HG02884 (cell line): ENCODE measurements at regions not wholly inside any gene's neighbourhood (a gene's known extent, or its start where the extent isn't known, plus 50 kb on each side); places are given as distances from the start of the nearest gene placed in this dataset.
"Not testable (repeated sequence)": the region's sequence is repeated elsewhere in the genome, so short reads cannot be mapped to it uniquely, and the experiment has no call there.

ENCODE experiments used
- ATAC-seq: cut with Tn5 transposase; IDR thresholded peaks from one replicate; pipeline ENCODE4 v1.9.1; 2021; ENCODE audit warnings: mild to moderate bottlenecking, moderate library complexity; ENCODE audit not compliant: unreplicated experiment

- peak; percentile 26 for ATAC-seq
Observed at GRCh38 chr2:12554224-12555011, 162.3 kb upstream of the TRIB2 start.

GRCh38 chr2:12555012-12555645, 161.6 kb upstream of the TRIB2 start:
- ATAC-seq, result peak; percentile 65

- no peak for ATAC-seq
Observed at GRCh38 chr2:12556762-12557161, 160.0 kb upstream of the TRIB2 start.

- no peak for ATAC-seq
Observed at GRCh38 chr2:12557688-12558087, 159.0 kb upstream of the TRIB2 start.

GRCh38 chr2:12558519-12558918, 158.2 kb upstream of the TRIB2 start:
- no peak for ATAC-seq

GRCh38 chr2:12560618-12561017, 156.1 kb upstream of the TRIB2 start:
- ATAC-seq, result peak; percentile 59

GRCh38 chr2:12567411-12567810, 149.3 kb upstream of the TRIB2 start:
- no peak for ATAC-seq

GRCh38 chr2:12569510-12569909, 147.2 kb upstream of the TRIB2 start:
- not testable (repeated sequence) for ATAC-seq

GRCh38 chr2:12569929-12570328, 146.8 kb upstream of the TRIB2 start:
- not testable (repeated sequence) for ATAC-seq

- ATAC-seq, result no peak
Observed at GRCh38 chr2:12577091-12577490, 139.6 kb upstream of the TRIB2 start.

- ATAC-seq, result no peak
Observed at GRCh38 chr2:12577567-12578253, 139.0 kb upstream of the TRIB2 start.

- ATAC-seq, result no peak
Observed at GRCh38 chr2:12579018-12579417, 137.7 kb upstream of the TRIB2 start.

GRCh38 chr2:12584338-12584737, 132.4 kb upstream of the TRIB2 start:
- no peak for ATAC-seq

GRCh38 chr2:12585784-12586183, 131.0 kb upstream of the TRIB2 start:
- no peak for ATAC-seq

- ATAC-seq, result no peak
Observed at GRCh38 chr2:12587228-12587627, 129.5 kb upstream of the TRIB2 start.

GRCh38 chr2:12587729-12588522, 128.8 kb upstream of the TRIB2 start:
- peak; percentile 83 for ATAC-seq

GRCh38 chr2:12588986-12589385, 127.8 kb upstream of the TRIB2 start:
- no peak for ATAC-seq

GRCh38 chr2:12589802-12590320, 126.9 kb upstream of the TRIB2 start:
- ATAC-seq, result no peak

GRCh38 chr2:12592296-12592695, 124.4 kb upstream of the TRIB2 start:
- no peak for ATAC-seq

GRCh38 chr2:12594590-12594989, 122.1 kb upstream of the TRIB2 start:
- ATAC-seq, result no peak

- ATAC-seq, result no peak
Observed at GRCh38 chr2:12596771-12597170, 120.0 kb upstream of the TRIB2 start.
